A673 (cell line): ENCODE measurements at regions not wholly inside any gene's neighbourhood (a gene's known extent, or its start where the extent isn't known, plus 50 kb on each side); places are given as distances from the start of the nearest gene placed in this dataset.

Experiments
- EZH2 ChIP-seq: fragments of 200-600 bp; sonication (generic); IDR thresholded peaks from 2 replicates; pipeline ENCODE4 v1.6.1; 2017; ENCODE audit warnings: borderline replicate concordance, low read depth, mild to moderate bottlenecking, mixed read lengths, antibody characterized with exemption, low read length; ENCODE audit not compliant: poor library complexity, severe bottlenecking
- TF ChIP-seq, protein P1 (sequence below): fragments of 300-800, 200-600 bp; sonication (generic); conservative IDR thresholded peaks from 2 replicates; pipeline ENCODE4 v1.5.1; 2017; ENCODE audit warnings: low read depth, mild to moderate bottlenecking, antibody characterized with exemption, low read length, moderate library complexity, mixed read lengths

DNA sequence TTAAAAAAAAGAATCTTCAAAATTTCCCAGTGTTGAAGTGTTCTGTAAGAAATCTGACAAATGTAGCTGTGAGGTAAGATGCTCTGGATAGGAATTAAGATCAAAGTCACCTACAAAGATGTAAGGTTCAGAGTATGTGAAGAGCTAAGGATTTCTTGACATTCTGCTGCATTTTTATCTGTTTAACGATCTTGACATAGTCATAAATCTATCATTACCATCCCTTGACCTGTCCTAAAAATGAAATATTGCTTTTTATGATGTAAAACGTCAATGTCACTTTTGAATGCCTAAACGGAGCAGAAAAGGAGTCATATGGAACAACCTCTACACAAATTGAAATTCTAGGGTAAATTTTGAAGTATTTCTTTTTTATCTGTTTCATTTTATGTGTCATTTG, 939.3 kb downstream of the CDH18 start:
- TF ChIP-seq EZH2: no peak
- TF ChIP-seq, protein P1, sequence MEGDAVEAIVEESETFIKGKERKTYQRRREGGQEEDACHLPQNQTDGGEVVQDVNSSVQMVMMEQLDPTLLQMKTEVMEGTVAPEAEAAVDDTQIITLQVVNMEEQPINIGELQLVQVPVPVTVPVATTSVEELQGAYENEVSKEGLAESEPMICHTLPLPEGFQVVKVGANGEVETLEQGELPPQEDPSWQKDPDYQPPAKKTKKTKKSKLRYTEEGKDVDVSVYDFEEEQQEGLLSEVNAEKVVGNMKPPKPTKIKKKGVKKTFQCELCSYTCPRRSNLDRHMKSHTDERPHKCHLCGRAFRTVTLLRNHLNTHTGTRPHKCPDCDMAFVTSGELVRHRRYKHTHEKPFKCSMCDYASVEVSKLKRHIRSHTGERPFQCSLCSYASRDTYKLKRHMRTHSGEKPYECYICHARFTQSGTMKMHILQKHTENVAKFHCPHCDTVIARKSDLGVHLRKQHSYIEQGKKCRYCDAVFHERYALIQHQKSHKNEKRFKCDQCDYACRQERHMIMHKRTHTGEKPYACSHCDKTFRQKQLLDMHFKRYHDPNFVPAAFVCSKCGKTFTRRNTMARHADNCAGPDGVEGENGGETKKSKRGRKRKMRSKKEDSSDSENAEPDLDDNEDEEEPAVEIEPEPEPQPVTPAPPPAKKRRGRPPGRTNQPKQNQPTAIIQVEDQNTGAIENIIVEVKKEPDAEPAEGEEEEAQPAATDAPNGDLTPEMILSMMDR: no peak
